A549 (cell line): ENCODE measurements at regions not wholly inside any gene's neighbourhood (a gene's known extent, or its start where the extent isn't known, plus 50 kb on each side); places are given as distances from the start of the nearest gene placed in this dataset.

Experiments
- ATAC-seq, 2 experiments: fragments of 200-7000 bp in 1 of 2; fragments of >200 bp in 1 of 2; cut with Nextera tagmentation in 1 of 2; cut with Tn5 transposase in 1 of 2; 3 replicates each; pipeline versions ENCODE4 v1.8.0 to v1.9.1; 2018 to 2020; ENCODE audit warnings: mild to moderate bottlenecking in 1 of 2, moderate library complexity in 1 of 2
- CTCF ChIA-PET: fragments of 300-600 bp; sonication (Branson Sonifier 250); formaldehyde crosslinking; extraction: SDS; loops from one replicate; lab custom pipeline; 2021; ENCODE audit warnings: antibody characterized with exemption, inconsistent platforms; lab: Yijun Ruan, JAX
- POLR2A ChIA-PET: fragments of 350-600 bp; formaldehyde crosslinking; extraction: SDS; loops from one replicate; lab custom pipeline; 2021; ENCODE audit warnings: antibody characterized with exemption, inconsistent platforms; lab: Yijun Ruan, JAX
- DNase-seq, 2 experiments: peaks; one replicate each; pipeline versions ENCODE4 v3.0.0 to v3.0.0-alpha.2; 2011 to 2016; ENCODE audit warnings: low read depth in 1 of 2, low spot score in 1 of 2
- FAIRE-seq: peaks from 2 replicates; lab custom pipeline; 2011; peaks lifted over from hg19 to GRCh38; lab: Jason Lieb, UNC
- H3K27ac ChIP-seq, 2 experiments: fragments of >200 bp; sonication (Bioruptor Twin); formaldehyde crosslinking; 3 replicates each; pipeline ENCODE4 v1.5.1; 2016 to 2017
- H3K4me1 ChIP-seq: fragments of >200 bp; sonication (Bioruptor Twin); formaldehyde crosslinking; 3 replicates; pipeline ENCODE4 v1.6.1; 2016
- H3K4me2 ChIP-seq: fragments of >200 bp; sonication (Bioruptor Twin); formaldehyde crosslinking; 3 replicates; pipeline ENCODE4 v1.6.1; 2016
- H3K4me3 ChIP-seq: fragments of >200 bp; sonication (Bioruptor Twin); formaldehyde crosslinking; 3 replicates; pipeline ENCODE4 v1.5.1; 2016
- H3K9me3 ChIP-seq: fragments of >200 bp; sonication (Bioruptor Twin); formaldehyde crosslinking; 3 replicates; pipeline ENCODE4 v1.6.1; 2016
- CBX2 ChIP-seq: fragments of 200-600 bp; sonication (generic); IDR thresholded peaks from 2 replicates; pipeline ENCODE4 v1.6.1; 2016; ENCODE audit warnings: low read depth, mild to moderate bottlenecking, borderline replicate concordance
- CHD2 ChIP-seq: fragments of 150-350 bp; IDR thresholded peaks from 2 replicates; pipeline ENCODE4 v1.6.1; 2014; ENCODE audit warnings: low read length; ENCODE audit not compliant: partially characterized antibody
- CHD4 ChIP-seq: fragments of 200-600 bp; sonication (generic); IDR thresholded peaks from 2 replicates; pipeline ENCODE4 v1.6.1; 2016; ENCODE audit warnings: antibody characterized with exemption, mild to moderate bottlenecking, borderline replicate concordance
- FOSB ChIP-seq: fragments of 250-450 bp; sonication (Bioruptor Pico); IDR thresholded peaks from 2 replicates; pipeline ENCODE4 v1.5.0; 2020; ENCODE audit warnings: mild to moderate bottlenecking, moderate library complexity
- FOSL2 ChIP-seq, 2 experiments: fragments of 450-650 bp in 1 of 2; fragments of >200 bp in 1 of 2; sonication (Bioruptor Twin) in 1 of 2; formaldehyde crosslinking; IDR thresholded peaks; 2 replicates each; pipeline versions ENCODE4 v1.5.0 to v1.6.1; 2016 to 2020; ENCODE audit warnings: mild to moderate bottlenecking in 1 of 2, moderate library complexity in 1 of 2
- HOXB13 ChIP-seq: fragments of 250-450 bp; sonication (Bioruptor Pico); IDR thresholded peaks from 2 replicates; pipeline ENCODE4 v1.5.0; 2020; ENCODE audit warnings: low read depth, mild to moderate bottlenecking, moderate library complexity
- JUN ChIP-seq, 2 experiments: fragments of >200 bp; sonication (Bioruptor Twin); formaldehyde crosslinking; IDR thresholded peaks; 2 replicates in 1 of 2; 3 replicates in 1 of 2; pipeline ENCODE4 v1.6.1; 2016 to 2017
- JUNB ChIP-seq: fragments of >200 bp; sonication (Bioruptor Twin); formaldehyde crosslinking; IDR thresholded peaks from 2 replicates; pipeline ENCODE4 v1.6.1; 2016
- KDM1A ChIP-seq: fragments of 200-600 bp; sonication (generic); IDR thresholded peaks from 2 replicates; pipeline ENCODE4 v1.6.1; 2016; ENCODE audit warnings: low read depth, mild to moderate bottlenecking
- MAZ ChIP-seq: fragments of 150-350 bp; IDR thresholded peaks from 2 replicates; pipeline ENCODE4 v1.6.1; 2014; ENCODE audit warnings: antibody characterized with exemption, low read depth, low read length, borderline replicate concordance
- MYC ChIP-seq: IDR thresholded peaks from 2 replicates; pipeline ENCODE4 v1.6.1; 2012; ENCODE audit warnings: mild to moderate bottlenecking, inconsistent platforms, low read length, improper control_type of control experiment, borderline replicate concordance
- NFE2L2 ChIP-seq: fragments of 150-350 bp; conservative IDR thresholded peaks from 2 replicates; pipeline ENCODE4 v1.6.1; 2014; ENCODE audit warnings: low read length
- PHF8 ChIP-seq: fragments of 200-600 bp; sonication (generic); IDR thresholded peaks from 2 replicates; pipeline ENCODE4 v1.6.1; 2016; ENCODE audit warnings: low read depth, mild to moderate bottlenecking, antibody characterized with exemption, moderate library complexity, borderline replicate concordance
- POLR2A ChIP-seq: IDR thresholded peaks from 2 replicates; pipeline ENCODE4 v1.6.1; 2012; ENCODE audit warnings: mild to moderate bottlenecking, low read length
- POLR2AphosphoS2 ChIP-seq: conservative IDR thresholded peaks from 2 replicates; pipeline ENCODE4 v1.6.1; 2012; ENCODE audit warnings: low read length, improper control_type of control experiment, inconsistent platforms
- RAD21 ChIP-seq, 2 experiments: fragments of >200 bp in 1 of 2; sonication (Bioruptor Twin) in 1 of 2; formaldehyde crosslinking in 1 of 2; IDR thresholded peaks in 1 of 2; conservative IDR thresholded peaks in 1 of 2; 2 replicates in 1 of 2; 3 replicates in 1 of 2; pipeline ENCODE4 v1.6.1; 2012 to 2018; ENCODE audit warnings: inconsistent platforms in 1 of 2
- RCOR1 ChIP-seq: fragments of 150-350 bp; IDR thresholded peaks from 2 replicates; pipeline ENCODE4 v1.6.1; 2014; ENCODE audit warnings: antibody characterized with exemption, low read length, low read depth
- RFX5 ChIP-seq: fragments of 450-650 bp; IDR thresholded peaks from 2 replicates; pipeline ENCODE4 v1.7.1; 2014; ENCODE audit warnings: antibody characterized with exemption, mild to moderate bottlenecking, moderate library complexity
- RNF2 ChIP-seq: fragments of 200-600 bp; sonication (generic); IDR thresholded peaks from 2 replicates; pipeline ENCODE4 v1.6.1; 2016; ENCODE audit warnings: low read depth, mild to moderate bottlenecking, antibody characterized with exemption, moderate library complexity, borderline replicate concordance
- SMC3 ChIP-seq: fragments of >200 bp; sonication (Bioruptor Twin); formaldehyde crosslinking; IDR thresholded peaks from 3 replicates; pipeline ENCODE4 v1.6.1; 2018; ENCODE audit warnings: inconsistent platforms
- SREBF2 ChIP-seq: fragments of 450-650 bp; IDR thresholded peaks from 2 replicates; pipeline ENCODE4 v1.6.1; 2014; ENCODE audit warnings: mild to moderate bottlenecking, moderate library complexity
- ZFP36 ChIP-seq: fragments of 450-650 bp; IDR thresholded peaks from 2 replicates; pipeline ENCODE4 v1.6.1; 2014; ENCODE audit warnings: borderline replicate concordance; ENCODE audit not compliant: partially characterized antibody
- ZNF302 ChIP-seq: fragments of 250-450 bp; sonication (Bioruptor Pico); IDR thresholded peaks from 2 replicates; pipeline ENCODE4 v1.9.0; 2021; ENCODE audit warnings: inconsistent platforms, mild to moderate bottlenecking, moderate library complexity
- ZSCAN20 ChIP-seq: fragments of 250-450 bp; sonication (Bioruptor Pico); IDR thresholded peaks from 2 replicates; pipeline ENCODE4 v1.8.0; 2022; ENCODE audit warnings: mild to moderate bottlenecking, moderate library complexity
- WGBS: methylation state at CpG from one replicate; pipeline ENCODE4 v1.1.6; 2017; ENCODE audit errors: missing lambda C conversion rate; 5-methylcytosine and 5-hydroxymethylcytosine counted together
- TF ChIP-seq, protein P1 (sequence below): fragments of 250-450 bp; sonication (Bioruptor Pico); IDR thresholded peaks from 2 replicates; pipeline ENCODE4 v1.5.0; 2020; ENCODE audit warnings: low read depth, mild to moderate bottlenecking, moderate library complexity
- TF ChIP-seq, protein P2 (sequence below): fragments of >200 bp; sonication (Bioruptor Twin); formaldehyde crosslinking; IDR thresholded peaks from 2 replicates; pipeline ENCODE4 v1.6.1; 2016
- TF ChIP-seq, protein P3 (sequence below): fragments of 150-350 bp; IDR thresholded peaks from 2 replicates; pipeline ENCODE4 v1.6.1; 2014; ENCODE audit warnings: low read depth, mild to moderate bottlenecking, low read length
- TF ChIP-seq, protein P4 (sequence below): fragments of 250-450 bp; sonication (Bioruptor Pico); IDR thresholded peaks from 2 replicates; pipeline ENCODE4 v1.5.0; 2021; ENCODE audit warnings: mild to moderate bottlenecking, moderate library complexity, borderline replicate concordance

DNA sequence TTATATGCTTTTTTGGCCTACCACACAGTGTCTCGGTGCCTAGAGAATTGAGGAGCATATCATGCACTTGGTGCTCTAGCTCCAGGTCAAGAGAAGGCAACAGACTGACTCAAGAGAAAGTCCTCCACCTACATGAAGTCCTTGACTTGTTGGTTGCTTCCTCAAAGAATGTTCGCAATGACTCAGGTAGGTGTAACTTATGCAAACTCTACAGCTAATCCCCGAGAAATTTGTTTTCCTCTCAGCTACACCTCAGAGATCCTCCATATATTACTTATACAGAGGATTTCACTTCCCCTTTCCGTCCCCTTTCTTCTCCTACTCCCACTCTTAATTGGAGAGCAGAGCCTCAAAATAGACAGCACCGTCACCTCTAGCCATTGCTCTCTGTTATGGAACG is 1013.1 kb downstream of the KCNMA1 start:
- no peak for FAIRE-seq
- Histone ChIP-seq H3K9me3 (no peaks in the 10 kb centered on the region; the same call in 2 of the 3 replicates), H3K27ac (no peak overlapping the region)
- POLR2A ChIA-PET, result no interaction called here
- WGBS, result 44% methylated on average over 6 of the region's 6 CpGs
- DNase-seq, result no peak
- TF ChIP-seq, protein P1, sequence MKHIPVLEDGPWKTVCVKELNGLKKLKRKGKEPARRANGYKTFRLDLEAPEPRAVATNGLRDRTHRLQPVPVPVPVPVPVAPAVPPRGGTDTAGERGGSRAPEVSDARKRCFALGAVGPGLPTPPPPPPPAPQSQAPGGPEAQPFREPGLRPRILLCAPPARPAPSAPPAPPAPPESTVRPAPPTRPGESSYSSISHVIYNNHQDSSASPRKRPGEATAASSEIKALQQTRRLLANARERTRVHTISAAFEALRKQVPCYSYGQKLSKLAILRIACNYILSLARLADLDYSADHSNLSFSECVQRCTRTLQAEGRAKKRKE, result no peak
- TF ChIP-seq ZNF302 (CRISPR knock-in tag), result no peak
- no peak for TF ChIP-seq CBX2
- TF ChIP-seq PHF8, result no peak
- TF ChIP-seq, protein P2, sequence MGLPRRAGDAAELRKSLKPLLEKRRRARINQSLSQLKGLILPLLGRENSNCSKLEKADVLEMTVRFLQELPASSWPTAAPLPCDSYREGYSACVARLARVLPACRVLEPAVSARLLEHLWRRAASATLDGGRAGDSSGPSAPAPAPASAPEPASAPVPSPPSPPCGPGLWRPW, result no peak
- TF ChIP-seq SREBF2, result no peak
- no peak for TF ChIP-seq ZSCAN20 (CRISPR knock-in tag)
- TF ChIP-seq JUN (IDR thresholded peaks at IDR 0.05), result no peak
- no peak for TF ChIP-seq JUNB
- TF ChIP-seq FOSL2 (IDR thresholded peaks at IDR 0.05), result no peak
- TF ChIP-seq FOSL2 (CRISPR knock-in tag; IDR thresholded peaks at IDR 0.05), result no peak
- TF ChIP-seq POLR2AphosphoS2, result no peak
- TF ChIP-seq KDM1A, result no peak
- TF ChIP-seq, protein P3, sequence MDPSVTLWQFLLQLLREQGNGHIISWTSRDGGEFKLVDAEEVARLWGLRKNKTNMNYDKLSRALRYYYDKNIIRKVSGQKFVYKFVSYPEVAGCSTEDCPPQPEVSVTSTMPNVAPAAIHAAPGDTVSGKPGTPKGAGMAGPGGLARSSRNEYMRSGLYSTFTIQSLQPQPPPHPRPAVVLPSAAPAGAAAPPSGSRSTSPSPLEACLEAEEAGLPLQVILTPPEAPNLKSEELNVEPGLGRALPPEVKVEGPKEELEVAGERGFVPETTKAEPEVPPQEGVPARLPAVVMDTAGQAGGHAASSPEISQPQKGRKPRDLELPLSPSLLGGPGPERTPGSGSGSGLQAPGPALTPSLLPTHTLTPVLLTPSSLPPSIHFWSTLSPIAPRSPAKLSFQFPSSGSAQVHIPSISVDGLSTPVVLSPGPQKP, result no peak
- no peak for TF ChIP-seq ZFP36
- TF ChIP-seq, all 56 proteins: peak for 0
- no peaks in the 10 kb centered on the region for H3K4me1 ChIP-seq
- no peak overlapping the region for H3K4me2 ChIP-seq
- CTCF ChIA-PET, result interaction anchor here (0.6 kb wide), 1 partner anchor 263 kb away, joined by 3 read pairs; no protein-coding TSS in a partner anchor
- H3K4me3 ChIP-seq, result no peak overlapping the region
- ATAC-seq, result no peak

DNA sequence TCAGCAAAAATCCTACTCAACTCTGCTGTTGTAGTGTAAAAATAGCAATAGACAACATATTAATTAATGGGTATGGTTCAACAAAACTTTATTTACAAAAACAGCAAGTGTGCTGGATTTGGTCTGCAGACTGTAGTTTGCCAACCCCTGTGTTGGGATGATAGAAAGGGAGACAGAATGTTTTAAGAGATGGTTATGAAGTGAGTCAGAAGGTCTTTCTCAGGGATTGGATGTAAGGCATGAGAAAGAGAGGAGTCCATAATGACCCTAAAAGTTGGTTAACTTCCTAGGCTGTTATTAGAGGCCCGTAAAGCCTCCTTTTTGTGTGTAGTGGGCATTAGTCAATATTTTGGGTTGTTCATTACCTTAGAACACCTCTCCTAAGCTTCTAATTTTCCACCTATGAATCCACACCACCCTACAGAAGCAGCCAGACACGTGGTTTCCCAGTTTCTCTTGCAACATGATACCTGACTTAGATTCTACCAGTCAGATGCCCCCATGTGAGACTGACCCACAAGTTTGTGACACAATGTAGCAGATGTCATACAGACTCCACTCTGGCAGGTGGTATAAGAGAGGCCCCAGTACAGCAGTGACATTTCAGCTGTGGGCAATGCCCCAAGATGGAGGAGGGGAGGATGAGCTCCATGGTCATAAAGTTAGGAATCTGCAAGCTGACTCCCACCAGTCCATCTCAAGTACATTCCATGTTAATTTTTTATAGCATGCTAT is 1015.6 kb downstream of the KCNMA1 start:
- ATAC-seq (no peak), DNase-seq (no peak), FAIRE-seq (no peak)
- H3K4me3 ChIP-seq, result no peak overlapping the region
- H3K9me3 ChIP-seq, result no peaks in the 10 kb centered on the region; the same call in 2 of the 3 replicates
- TF ChIP-seq, protein P1, result no peak
- TF ChIP-seq HOXB13 (CRISPR knock-in tag), result no peak
- no peak for TF ChIP-seq CHD2
- no peak for TF ChIP-seq NFE2L2
- TF ChIP-seq SMC3, result no peak
- TF ChIP-seq KDM1A, result no peak
- TF ChIP-seq MAZ, result no peak
- no peak for TF ChIP-seq POLR2A
- ChIA-PET POLR2A (no interaction called here), CTCF (no interaction called here)
- H3K4me1 ChIP-seq, result peaks cover 8% of the 10 kb centered on the region; the same call in 2 of the 3 replicates
- WGBS, result 24% methylated on average over 2 of the region's 2 CpGs
- H3K27ac ChIP-seq, result no peak overlapping the region
- no peak overlapping the region for H3K4me2 ChIP-seq

DNA sequence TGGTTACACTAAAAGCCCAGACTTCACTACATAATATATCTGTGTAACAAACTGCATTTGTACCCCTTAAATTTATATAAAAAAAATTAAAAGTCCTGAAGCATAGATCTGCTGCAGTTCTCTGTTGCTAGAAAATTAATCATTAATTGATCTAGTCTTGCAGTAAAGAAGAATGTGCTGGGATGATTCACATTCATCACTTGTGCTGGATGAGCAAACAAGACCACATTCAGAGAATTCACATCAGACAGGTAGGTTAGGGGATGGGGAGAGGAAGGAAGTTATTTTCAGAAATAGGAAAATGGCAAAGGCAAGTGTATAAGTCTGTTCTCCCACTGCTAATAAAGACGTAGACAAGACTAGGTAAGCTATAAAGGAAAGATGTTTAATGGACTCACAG is 1019.0 kb downstream of the KCNMA1 start:
- DNase-seq (peak in 1 of 2 experiments; percentile 13), ATAC-seq (no peak), FAIRE-seq (no peak)
- Histone ChIP-seq H3K4me1 (peaks cover 8% of the 10 kb centered on the region; the same call in 2 of the 3 replicates), H3K27ac (no peak overlapping the region), H3K4me3 (no peak overlapping the region), H3K9me3 (no peaks in the 10 kb centered on the region; the same call in 2 of the 3 replicates), H3K4me2 (peak overlapping the region; percentile 15; the same call in 1 of the 3 replicates)
- 71% methylated on average over 1 of the region's 1 CpG for WGBS
- CTCF ChIA-PET, result interaction anchor here (1.1 kb wide), 1 partner anchor 11 kb away, joined by 3 read pairs; no protein-coding TSS in a partner anchor
- POLR2A ChIA-PET, result no interaction called here
- no peak for TF ChIP-seq RFX5
- TF ChIP-seq, protein P4, sequence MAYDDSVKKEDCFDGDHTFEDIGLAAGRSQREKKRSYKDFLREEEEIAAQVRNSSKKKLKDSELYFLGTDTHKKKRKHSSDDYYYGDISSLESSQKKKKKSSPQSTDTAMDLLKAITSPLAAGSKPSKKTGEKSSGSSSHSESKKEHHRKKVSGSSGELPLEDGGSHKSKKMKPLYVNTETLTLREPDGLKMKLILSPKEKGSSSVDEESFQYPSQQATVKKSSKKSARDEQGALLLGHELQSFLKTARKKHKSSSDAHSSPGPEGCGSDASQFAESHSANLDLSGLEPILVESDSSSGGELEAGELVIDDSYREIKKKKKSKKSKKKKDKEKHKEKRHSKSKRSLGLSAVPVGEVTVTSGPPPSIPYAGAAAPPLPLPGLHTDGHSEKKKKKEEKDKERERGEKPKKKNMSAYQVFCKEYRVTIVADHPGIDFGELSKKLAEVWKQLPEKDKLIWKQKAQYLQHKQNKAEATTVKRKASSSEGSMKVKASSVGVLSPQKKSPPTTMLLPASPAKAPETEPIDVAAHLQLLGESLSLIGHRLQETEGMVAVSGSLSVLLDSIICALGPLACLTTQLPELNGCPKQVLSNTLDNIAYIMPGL (CRISPR knock-in tag), result no peak
- TF ChIP-seq ZSCAN20 (CRISPR knock-in tag), result no peak
- TF ChIP-seq CBX2, result no peak
- TF ChIP-seq PHF8, result no peak
- no peak for TF ChIP-seq SMC3
- TF ChIP-seq RCOR1, result no peak
- no peak for TF ChIP-seq RNF2
- TF ChIP-seq FOSB (CRISPR knock-in tag), result no peak
- TF ChIP-seq CHD4, result no peak
- no peak for TF ChIP-seq RAD21 (conservative IDR thresholded peaks at IDR 0.05 in 1 of 2, IDR thresholded peaks at IDR 0.05 in 1 of 2)
- TF ChIP-seq JUN (IDR thresholded peaks at IDR 0.05), result no peak
- TF ChIP-seq MYC, result no peak
